Caco-2 (cell line): ENCODE measurements at regions not wholly inside any gene's neighbourhood (a gene's known extent, or its start where the extent isn't known, plus 50 kb on each side); places are given as distances from the start of the nearest gene placed in this dataset.

Experiments used
- BruUV-seq: library from RNA; stranded (reverse); fragments of 400-500 nt; replicated peaks from 2 replicates; lab custom pipeline; 2021; lab: Mats Ljungman, UMichigan
- CTCF ChIA-PET: fragments of 300-600 bp; sonication (Branson Sonifier 250); formaldehyde crosslinking; loops from one replicate; lab custom pipeline; 2022; ENCODE audit warnings: antibody characterized with exemption; lab: Charles Lee
- POLR2A ChIA-PET: fragments of 300-600 bp; sonication (Branson Sonifier 250); formaldehyde crosslinking; loops from one replicate; lab custom pipeline; 2022; ENCODE audit warnings: antibody characterized with exemption; lab: Charles Lee
- DNase-seq, 2 experiments: peaks; one replicate each; pipeline versions ENCODE4 v3.0.0 to v3.0.0-alpha.2; 2020 to 2022
- H3K27me3 ChIP-seq: replicated peaks from 2 replicates; pipeline ENCODE4 v1.6.0; 2011; ENCODE audit warnings: low read length; ENCODE audit not compliant: control insufficient read depth, insufficient read depth
- H3K36me3 ChIP-seq: 2 replicates; pipeline ENCODE4 v1.5.1; 2011; ENCODE audit warnings: low read length; ENCODE audit not compliant: control insufficient read depth, insufficient read depth
- H3K4me1 ChIP-seq: fragments of 250-450 bp; sonication (Bioruptor Pico); 2 replicates; pipeline ENCODE4 v1.5.1; 2020; ENCODE audit warnings: mild to moderate bottlenecking
- H3K4me3 ChIP-seq: 2 replicates; pipeline ENCODE4 v1.5.1; 2011; ENCODE audit warnings: low read depth, mild to moderate bottlenecking, control low read depth, low read length
- H3K9me3 ChIP-seq: fragments of 250-450 bp; sonication (Bioruptor Pico); 2 replicates; pipeline ENCODE4 v1.5.1; 2020; ENCODE audit warnings: mild to moderate bottlenecking, moderate library complexity
- H3K27ac Mint-ChIP-seq: one replicate; pipeline ENCODE4 v1.8.0; 2022; ENCODE audit warnings: mixed read lengths; ENCODE audit not compliant: unreplicated experiment
- H3K27me3 Mint-ChIP-seq: one replicate; pipeline ENCODE4 v1.8.0; 2022; ENCODE audit warnings: mixed read lengths; ENCODE audit not compliant: insufficient read depth, unreplicated experiment
- H3K36me3 Mint-ChIP-seq: one replicate; pipeline ENCODE4 v1.8.0; 2022; ENCODE audit warnings: mild to moderate bottlenecking, mixed read lengths; ENCODE audit not compliant: insufficient read depth, unreplicated experiment
- H3K4me1 Mint-ChIP-seq: one replicate; pipeline ENCODE4 v1.8.0; 2022; ENCODE audit warnings: low read depth, mixed read lengths; ENCODE audit not compliant: unreplicated experiment
- H3K4me3 Mint-ChIP-seq: one replicate; pipeline ENCODE4 v1.8.0; 2022; ENCODE audit warnings: mild to moderate bottlenecking, moderate library complexity, mixed read lengths; ENCODE audit not compliant: unreplicated experiment
- H3K9me3 Mint-ChIP-seq: one replicate; pipeline ENCODE4 v1.8.0; 2022; ENCODE audit warnings: mixed read lengths; ENCODE audit not compliant: unreplicated experiment
- intact Hi-C: fragments of 100-400 bp; cut with micrococcal nuclease; formaldehyde crosslinking; loops from one replicate; pipeline ENCODE4 v1.10.0; 2022; ENCODE audit not compliant: unreplicated experiment
- TF ChIP-seq, protein P1 (sequence below), 2 experiments: fragments of 200-600 bp in 1 of 2; IDR thresholded peaks; 1 replicate in 1 of 2; 2 replicates in 1 of 2; pipeline versions ENCODE4 v1.5.1 to v1.8.0; 2011 to 2022; ENCODE audit warnings: antibody characterized with exemption in 1 of 2, control low read depth in 1 of 2, inconsistent platforms in 1 of 2, low read depth in 1 of 2, low read length in 1 of 2, mild to moderate bottlenecking in 1 of 2, moderate library complexity in 1 of 2; ENCODE audit not compliant: insufficient read depth in 1 of 2, severe bottlenecking in 1 of 2, unreplicated experiment in 1 of 2

- H3K27ac Mint-ChIP-seq = no peak overlapping the region
- H3K36me3 Mint-ChIP-seq = no peaks in the 10 kb centered on the region
- ChIA-PET POLR2A (no interaction called here), CTCF (no interaction called here)
- no peak for DNase-seq
- Histone ChIP-seq H3K4me1 (no peaks in the 10 kb centered on the region), H3K9me3 (no peaks in the 10 kb centered on the region), H3K4me3 (no peak overlapping the region), H3K27me3 (no peaks in the 10 kb centered on the region), H3K36me3 (no peaks in the 10 kb centered on the region)
- BruUV-seq = no TSS peak
- no peaks in the 10 kb centered on the region for H3K27me3 Mint-ChIP-seq
- no peak overlapping the region for H3K4me3 Mint-ChIP-seq
- peaks cover 21% of the 10 kb centered on the region for H3K9me3 Mint-ChIP-seq
- no peaks in the 10 kb centered on the region for H3K4me1 Mint-ChIP-seq
- intact Hi-C loops = no loop called here
- TF ChIP-seq, protein P1, sequence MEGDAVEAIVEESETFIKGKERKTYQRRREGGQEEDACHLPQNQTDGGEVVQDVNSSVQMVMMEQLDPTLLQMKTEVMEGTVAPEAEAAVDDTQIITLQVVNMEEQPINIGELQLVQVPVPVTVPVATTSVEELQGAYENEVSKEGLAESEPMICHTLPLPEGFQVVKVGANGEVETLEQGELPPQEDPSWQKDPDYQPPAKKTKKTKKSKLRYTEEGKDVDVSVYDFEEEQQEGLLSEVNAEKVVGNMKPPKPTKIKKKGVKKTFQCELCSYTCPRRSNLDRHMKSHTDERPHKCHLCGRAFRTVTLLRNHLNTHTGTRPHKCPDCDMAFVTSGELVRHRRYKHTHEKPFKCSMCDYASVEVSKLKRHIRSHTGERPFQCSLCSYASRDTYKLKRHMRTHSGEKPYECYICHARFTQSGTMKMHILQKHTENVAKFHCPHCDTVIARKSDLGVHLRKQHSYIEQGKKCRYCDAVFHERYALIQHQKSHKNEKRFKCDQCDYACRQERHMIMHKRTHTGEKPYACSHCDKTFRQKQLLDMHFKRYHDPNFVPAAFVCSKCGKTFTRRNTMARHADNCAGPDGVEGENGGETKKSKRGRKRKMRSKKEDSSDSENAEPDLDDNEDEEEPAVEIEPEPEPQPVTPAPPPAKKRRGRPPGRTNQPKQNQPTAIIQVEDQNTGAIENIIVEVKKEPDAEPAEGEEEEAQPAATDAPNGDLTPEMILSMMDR (IDR thresholded peaks at IDR 0.05; ENCODE audit: insufficient read depth in 1 of 2, low read depth in 1 of 2, low read length in 1 of 2, severe bottlenecking in 1 of 2, unreplicated experiment in 1 of 2) = no peak
Observed at GRCh38 chr5:41574391-41574790, 64.0 kb upstream of the PLCXD3 start.
